ENCODE measurements at regions not wholly inside any gene's neighbourhood (a gene's known extent, or its start where the extent isn't known, plus 50 kb on each side); places are given as distances from the start of the nearest gene placed in this dataset.

- TF ChIP-seq CREB1 (IDR thresholded peaks at IDR 0.05; ENCODE audit: low read depth) (no peak), REST (IDR thresholded peaks at IDR 0.05; ENCODE audit: low read depth) (no peak), YY1 (IDR thresholded peaks at IDR 0.05; ENCODE audit: low read depth) (no peak), EP300 (IDR thresholded peaks at IDR 0.05; ENCODE audit: borderline replicate concordance) (no peak), RAD21 (IDR thresholded peaks at IDR 0.05; ENCODE audit: low read depth) (no peak), FOXM1 (IDR thresholded peaks at IDR 0.05; ENCODE audit: borderline replicate concordance, low read depth) (no peak), MAX (IDR thresholded peaks at IDR 0.05) (no peak), CEBPB (IDR thresholded peaks at IDR 0.05) (no peak)
Observed at GRCh38 chr14:96944297-96944696, 147.1 kb downstream of the VRK1 start.
